Astrocyte of the spinal cord (primary cell): ENCODE measurements at regions not wholly inside any gene's neighbourhood (a gene's known extent, or its start where the extent isn't known, plus 50 kb on each side); places are given as distances from the start of the nearest gene placed in this dataset.

ENCODE experiments used
- DNase-seq: peaks from one replicate; pipeline ENCODE4 v3.0.0; 2011; ENCODE audit warnings: low read depth, low spot score
- H3K4me3 ChIP-seq: 2 replicates; pipeline ENCODE4 v1.5.1; 2011; ENCODE audit warnings: low read depth, mild to moderate bottlenecking, low read length, moderate library complexity
- in situ Hi-C: cut with HindIII; loops from 2 replicates; pipeline ENCODE4 v1.10.0; 2017; ENCODE audit warnings: low sequenced_read_pairs
- TF ChIP-seq, protein P1 (sequence below): IDR thresholded peaks from 2 replicates; pipeline ENCODE4 v1.5.1; 2012; ENCODE audit warnings: low read depth, mild to moderate bottlenecking, low read length, inconsistent platforms

DNA sequence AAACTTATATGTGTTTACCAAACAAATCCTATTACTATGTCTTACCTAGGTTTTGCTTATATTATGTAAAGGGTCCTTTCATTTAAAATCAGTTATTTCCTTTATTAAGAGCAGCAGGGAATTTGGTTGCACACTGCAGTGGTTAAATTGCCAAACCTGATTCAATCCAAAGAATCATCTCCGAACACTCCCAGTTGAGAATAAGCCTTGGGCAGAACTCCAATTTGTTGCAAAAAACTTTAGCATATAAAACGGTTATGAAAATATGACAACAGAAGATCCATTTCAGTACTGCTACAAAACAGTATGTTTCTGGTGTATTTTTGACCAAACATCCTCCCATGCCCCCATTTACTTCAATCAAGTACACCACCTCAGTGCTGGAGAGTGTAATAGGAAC, 587.0 kb upstream of the GRAMD2B start:
- TF ChIP-seq, protein P1, sequence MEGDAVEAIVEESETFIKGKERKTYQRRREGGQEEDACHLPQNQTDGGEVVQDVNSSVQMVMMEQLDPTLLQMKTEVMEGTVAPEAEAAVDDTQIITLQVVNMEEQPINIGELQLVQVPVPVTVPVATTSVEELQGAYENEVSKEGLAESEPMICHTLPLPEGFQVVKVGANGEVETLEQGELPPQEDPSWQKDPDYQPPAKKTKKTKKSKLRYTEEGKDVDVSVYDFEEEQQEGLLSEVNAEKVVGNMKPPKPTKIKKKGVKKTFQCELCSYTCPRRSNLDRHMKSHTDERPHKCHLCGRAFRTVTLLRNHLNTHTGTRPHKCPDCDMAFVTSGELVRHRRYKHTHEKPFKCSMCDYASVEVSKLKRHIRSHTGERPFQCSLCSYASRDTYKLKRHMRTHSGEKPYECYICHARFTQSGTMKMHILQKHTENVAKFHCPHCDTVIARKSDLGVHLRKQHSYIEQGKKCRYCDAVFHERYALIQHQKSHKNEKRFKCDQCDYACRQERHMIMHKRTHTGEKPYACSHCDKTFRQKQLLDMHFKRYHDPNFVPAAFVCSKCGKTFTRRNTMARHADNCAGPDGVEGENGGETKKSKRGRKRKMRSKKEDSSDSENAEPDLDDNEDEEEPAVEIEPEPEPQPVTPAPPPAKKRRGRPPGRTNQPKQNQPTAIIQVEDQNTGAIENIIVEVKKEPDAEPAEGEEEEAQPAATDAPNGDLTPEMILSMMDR: no peak
- in situ Hi-C loops: no loop called here
- no peak overlapping the region for H3K4me3 ChIP-seq
- DNase-seq: no peak

DNA sequence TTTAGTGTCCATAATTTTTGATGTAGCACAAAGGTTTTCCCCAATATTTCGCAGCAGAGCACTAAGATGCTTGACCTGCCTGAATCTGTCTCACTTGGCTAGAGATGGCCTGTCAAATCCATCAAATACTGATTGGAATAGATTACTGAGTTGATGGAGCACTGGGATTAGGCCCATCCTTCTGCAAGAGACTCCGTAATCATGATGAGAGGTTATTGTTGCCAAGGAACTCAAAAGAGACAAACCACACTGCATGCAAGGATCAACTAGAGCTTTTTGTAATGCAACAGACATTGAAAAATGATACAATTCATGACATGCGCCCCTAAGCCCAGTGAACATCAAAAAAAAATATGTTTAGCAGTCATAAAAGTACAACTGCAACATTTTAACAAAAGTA, 585.3 kb upstream of the GRAMD2B start:
- H3K4me3 ChIP-seq: no peak overlapping the region
- TF ChIP-seq, protein P1: no peak
- DNase-seq: no peak
- in situ Hi-C loops: no loop called here

DNA sequence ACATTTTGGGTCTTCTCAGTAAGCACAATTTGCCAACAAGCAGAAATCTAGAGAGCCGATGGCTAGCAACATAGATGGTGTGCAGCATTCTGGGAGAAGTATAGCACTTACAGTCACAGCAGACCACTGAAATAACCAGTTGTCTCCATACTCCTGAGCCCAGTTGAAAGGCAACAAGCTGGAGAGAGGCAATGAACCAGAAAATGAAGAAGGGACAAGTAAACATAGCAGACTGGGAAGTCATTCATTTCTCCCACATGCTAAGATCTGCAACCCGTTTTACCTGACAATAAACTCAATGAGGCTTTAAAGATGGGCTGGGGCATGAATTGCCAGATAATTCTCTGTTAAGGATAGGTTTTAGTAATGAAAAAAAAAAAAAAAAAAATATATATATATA, 575.6 kb upstream of the GRAMD2B start:
- no peak overlapping the region for H3K4me3 ChIP-seq
- DNase-seq: no peak
- in situ Hi-C loops: no loop called here
- TF ChIP-seq, protein P1: no peak

DNA sequence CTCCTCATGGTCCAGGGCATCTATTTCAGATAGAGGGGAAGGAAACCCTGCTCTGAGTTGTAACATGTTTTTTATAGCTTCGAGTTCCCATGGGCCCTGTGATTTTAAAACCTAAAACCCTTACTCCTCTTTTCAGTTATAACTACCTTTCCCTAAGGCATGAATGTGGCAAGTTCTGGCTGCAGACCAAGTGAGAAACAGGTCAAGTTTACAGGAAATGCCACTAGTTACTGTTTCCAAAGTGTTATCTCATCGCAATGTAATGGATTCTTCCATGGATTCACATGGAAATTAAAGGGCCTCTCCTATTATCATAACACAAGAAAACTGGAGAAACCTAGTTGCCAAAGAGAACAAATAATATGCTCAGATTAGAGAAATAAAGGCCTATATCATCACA, 574.5 kb upstream of the GRAMD2B start:
- TF ChIP-seq, protein P1: no peak
- no peak for DNase-seq
- no peak overlapping the region for H3K4me3 ChIP-seq
- in situ Hi-C loops: no loop called here

DNA sequence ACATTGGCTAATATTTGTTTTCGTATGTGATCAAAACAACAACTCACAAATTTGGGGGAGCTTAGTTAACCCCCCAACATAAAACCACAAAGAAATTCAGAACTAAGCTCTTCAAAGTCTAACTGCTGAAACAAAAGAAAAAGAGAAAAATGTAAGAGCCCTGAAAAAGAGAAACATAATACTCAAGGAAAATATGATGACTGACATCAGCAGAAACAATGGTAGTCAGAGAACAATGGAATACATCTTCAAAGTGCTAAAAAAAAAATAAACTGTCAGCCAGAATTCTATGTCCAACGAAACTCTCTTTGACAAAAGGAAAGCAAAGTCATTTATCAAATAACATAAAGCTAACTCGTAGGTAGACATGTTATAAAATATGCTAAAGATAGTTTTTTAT, 566.3 kb upstream of the GRAMD2B start:
- DNase-seq: peak; percentile 18
- TF ChIP-seq, protein P1: no peak
- in situ Hi-C loops: no loop called here
- H3K4me3 ChIP-seq: no peak overlapping the region

DNA sequence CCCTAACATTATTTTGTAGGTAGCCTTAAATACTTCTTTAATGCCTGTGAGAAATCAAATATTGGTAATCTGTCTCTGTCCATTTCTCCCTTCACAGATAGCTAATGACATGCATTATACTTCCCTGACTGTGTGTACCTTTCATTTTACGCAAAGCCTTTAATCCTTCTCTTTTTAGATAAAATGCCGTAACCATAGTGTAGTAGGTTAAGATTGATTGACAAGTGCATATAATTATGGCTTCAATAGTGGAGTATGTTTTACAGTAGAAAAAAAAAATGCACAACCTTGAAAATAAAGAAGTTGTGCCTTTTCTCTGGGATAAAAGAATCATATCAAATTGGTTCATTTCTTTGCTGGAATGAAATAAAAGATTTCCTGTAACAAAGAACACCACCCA, 559.6 kb upstream of the GRAMD2B start:
- H3K4me3 ChIP-seq: no peak overlapping the region
- in situ Hi-C loops: no loop called here
- TF ChIP-seq, protein P1: no peak
- no peak for DNase-seq
